HG03066 (cell line): ENCODE measurements at regions not wholly inside any gene's neighbourhood (a gene's known extent, or its start where the extent isn't known, plus 50 kb on each side); places are given as distances from the start of the nearest gene placed in this dataset.
"Not testable (repeated sequence)": the region's sequence is repeated elsewhere in the genome, so short reads cannot be mapped to it uniquely, and the experiment has no call there.

Source experiments
- ATAC-seq: cut with Tn5 transposase; IDR thresholded peaks from one replicate; pipeline ENCODE4 v1.9.1; 2021; ENCODE audit warnings: low read depth; ENCODE audit not compliant: unreplicated experiment

DNA sequence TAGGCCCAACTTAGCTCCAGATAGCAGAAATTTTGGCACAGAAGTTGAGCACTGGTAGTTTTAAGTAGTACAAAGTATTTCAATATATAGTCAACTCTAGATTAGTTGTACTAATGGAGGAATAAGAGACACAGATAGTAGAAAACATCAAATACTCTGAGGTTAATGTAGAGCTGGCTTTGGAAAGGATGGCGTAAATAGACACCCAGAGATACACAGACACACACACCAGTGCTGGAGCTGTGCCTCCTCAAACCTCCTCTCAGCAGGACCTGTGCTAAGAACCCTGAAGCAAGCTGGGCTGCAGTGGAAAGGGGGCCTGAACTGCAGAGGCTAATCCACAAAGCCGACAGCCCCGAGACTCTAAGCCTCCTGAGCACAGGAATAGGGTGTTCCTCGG, 67.0 kb upstream of the EDEM3 start:
- no peak for ATAC-seq

DNA sequence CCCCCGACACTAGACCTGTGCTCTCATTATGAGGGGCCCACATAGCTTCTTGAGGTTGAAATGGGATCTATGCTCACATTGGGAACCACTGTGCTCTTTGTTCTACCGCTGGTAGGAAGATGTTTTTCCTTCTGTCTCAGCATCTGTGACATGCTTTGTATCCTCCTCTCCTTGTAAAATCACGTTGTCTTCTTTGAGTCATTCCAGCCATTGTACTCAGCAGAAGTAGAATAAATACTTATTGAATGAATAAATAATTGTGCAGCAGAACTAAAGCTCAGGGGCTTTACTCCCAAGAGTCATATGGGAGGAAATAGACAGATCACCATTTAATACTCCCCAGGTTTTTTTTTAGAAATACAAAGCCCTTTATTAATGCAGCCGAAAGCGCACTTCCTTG, 66.3 kb upstream of the EDEM3 start:
- no peak for ATAC-seq

DNA sequence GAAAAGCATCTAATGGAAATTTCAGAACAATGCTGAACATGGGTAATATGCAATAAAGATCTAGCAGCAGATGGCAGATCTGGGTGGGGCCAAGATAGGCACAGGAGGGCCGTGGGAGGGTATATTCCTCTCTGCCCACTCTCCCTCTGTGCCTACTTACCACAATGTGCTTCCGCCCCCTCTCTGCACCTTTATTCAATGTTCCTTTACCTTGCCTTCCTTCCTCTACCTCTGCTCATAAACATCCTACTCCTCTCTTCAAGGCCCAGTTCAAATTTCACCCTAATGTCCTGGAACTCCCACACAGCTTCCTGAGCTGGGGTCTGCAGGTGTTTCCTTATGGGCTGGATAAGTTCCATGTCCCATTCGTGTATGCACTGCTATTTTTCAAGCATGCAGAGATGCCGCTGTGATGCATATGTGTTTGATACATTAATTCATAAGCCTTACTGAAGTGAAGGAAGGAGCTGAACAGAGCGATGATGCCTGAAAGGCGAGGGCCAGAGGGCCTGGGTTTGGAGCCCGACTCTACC, 65.6 kb upstream of the EDEM3 start:
- ATAC-seq, result no peak

DNA sequence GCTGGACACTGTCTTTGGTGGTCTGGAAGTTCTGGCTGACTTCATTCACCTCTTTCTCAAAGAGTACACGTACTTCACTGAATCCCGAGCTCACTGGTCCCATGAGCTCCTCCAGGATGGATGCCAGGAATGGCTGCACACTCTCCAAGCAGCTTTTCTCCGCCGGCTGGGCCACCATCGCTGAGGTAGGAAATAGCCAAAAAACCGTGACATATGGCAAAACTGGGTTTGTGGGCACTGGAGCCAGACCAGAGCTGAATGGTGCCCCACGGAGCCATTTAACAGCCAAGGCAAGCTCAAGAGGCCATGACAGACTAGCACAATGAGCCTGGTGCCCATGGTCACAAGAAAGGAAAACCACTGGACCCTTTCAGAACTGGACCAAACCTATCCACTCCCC, 64.0 kb upstream of the EDEM3 start:
- ATAC-seq, result no peak

DNA sequence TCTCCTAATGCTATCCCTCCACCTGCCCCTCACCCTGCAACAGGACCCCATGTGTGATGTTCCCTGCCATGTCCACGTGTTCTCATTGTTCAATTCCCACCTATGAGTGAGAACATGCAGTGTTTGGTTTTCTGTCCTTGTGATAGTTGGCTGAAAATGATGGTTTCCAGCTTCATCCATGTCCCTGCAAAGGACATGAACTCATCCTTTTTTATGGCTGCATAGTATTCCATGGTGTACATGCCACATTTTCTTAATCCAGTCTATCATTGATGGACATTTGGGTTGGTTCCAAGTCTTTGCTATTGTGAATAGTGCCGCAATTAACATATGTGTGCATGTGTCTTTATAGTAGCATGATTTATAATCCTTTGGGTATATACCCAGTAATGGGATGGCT, 62.3 kb upstream of the EDEM3 start:
- ATAC-seq, result not testable (repeated sequence)

DNA sequence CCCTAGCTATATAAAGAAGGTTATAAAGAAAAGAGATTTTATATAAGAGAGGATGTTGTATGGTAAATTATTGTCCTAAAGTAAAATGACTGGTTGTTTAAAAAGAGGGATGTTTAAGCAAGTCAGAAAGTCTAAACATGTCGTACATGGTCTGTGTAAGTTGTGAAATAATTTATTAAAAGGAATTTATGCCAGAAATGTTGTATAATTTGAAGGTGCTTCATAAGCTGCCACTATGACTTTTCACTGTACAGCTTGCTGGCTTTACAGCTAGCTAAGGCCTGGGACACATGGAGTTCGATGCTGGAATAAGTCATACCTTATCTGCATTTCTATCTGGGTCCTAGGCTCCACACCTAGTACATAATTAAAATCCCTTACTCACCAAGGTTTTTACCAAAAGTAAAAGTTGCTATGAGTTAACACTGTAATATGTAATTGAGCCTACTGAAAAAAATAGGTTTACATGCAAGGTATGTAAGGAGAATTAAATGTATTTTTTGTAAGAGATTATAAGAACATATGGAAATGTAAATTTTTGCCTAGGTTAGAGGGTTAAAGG, 59.0 kb upstream of the EDEM3 start:
- no peak for ATAC-seq

DNA sequence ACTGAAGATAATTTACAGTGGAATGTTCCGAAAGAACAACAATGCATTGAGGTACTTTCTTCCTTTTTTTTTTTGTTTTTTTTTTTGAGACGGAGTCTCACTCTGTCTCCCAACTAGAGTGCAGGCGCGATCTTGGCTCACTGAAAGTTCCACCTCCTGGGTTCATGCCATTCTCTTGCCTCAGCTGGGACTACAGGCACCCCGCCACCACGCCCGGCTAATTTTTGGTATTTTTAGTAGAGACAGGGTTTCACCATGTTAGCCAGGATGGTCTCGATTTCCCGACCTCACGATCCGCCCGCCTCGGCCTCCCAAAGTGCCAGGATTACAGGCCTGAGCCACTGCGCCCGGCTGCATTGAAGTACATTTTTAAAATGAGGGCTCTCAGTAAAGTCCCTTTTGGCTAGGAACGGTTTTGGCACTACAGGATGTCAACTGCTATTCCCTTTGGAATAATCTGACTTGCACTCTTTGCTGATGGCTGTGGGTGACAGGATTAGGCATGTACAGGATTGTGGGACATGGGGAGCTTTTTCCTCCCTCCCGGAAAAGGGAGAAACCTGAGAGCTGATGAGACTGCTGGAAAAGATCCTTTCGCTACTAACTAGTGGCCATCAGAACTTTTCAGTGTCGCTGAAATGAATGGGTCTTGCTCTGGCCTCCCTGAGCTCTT, 56.9 kb upstream of the EDEM3 start:
- no peak for ATAC-seq

DNA sequence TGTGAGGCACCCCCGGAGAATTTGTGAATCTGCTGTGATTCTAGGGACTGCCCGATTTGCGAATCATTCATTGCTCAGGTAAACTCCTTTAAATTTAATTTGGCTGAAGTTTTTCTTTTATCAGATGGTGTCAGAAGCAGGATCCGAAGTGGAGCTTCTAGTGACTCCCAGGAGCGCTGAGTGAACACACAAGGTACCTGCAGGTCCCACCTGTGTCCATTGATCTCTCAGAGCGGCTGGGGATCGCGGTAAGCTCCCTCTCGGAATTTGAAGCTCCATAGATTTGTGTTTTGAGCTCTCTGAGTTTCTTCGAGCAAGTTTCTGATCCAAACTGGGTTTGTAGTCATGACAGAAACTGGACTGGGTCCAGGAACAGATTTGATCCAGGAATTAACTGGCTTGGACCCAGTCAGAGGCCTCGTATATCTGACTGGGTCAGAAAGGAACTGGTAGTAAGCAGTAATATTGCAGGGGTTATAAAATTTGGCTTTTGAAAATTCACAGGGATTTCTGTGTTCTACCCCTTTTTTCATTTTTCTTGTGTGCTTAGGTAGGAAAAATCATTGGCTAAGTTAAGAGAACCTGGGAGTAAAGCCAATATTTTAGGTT, 56.2 kb upstream of the EDEM3 start:
- ATAC-seq, result no peak

DNA sequence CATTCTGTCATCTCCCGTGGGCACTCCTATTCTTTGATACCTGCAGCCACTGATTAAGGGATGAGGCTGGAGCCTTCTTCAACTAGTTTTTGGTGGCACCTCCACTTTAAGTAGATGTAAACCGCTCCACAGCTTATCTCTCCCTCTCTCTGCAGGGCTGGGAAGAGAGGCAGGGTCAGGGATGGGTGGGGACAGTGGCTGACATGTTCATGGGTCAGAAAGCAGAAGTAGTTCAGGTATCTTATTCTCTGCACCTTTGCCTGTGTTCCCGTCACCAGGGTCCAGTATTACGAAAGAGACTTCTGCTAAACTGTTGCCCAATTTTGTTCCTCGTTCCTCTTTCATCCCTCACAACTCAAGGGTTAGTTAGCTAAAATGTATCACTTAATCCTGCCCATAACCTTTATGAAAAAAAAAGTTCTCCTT, 51.7 kb upstream of the EDEM3 start:
- no peak for ATAC-seq

DNA sequence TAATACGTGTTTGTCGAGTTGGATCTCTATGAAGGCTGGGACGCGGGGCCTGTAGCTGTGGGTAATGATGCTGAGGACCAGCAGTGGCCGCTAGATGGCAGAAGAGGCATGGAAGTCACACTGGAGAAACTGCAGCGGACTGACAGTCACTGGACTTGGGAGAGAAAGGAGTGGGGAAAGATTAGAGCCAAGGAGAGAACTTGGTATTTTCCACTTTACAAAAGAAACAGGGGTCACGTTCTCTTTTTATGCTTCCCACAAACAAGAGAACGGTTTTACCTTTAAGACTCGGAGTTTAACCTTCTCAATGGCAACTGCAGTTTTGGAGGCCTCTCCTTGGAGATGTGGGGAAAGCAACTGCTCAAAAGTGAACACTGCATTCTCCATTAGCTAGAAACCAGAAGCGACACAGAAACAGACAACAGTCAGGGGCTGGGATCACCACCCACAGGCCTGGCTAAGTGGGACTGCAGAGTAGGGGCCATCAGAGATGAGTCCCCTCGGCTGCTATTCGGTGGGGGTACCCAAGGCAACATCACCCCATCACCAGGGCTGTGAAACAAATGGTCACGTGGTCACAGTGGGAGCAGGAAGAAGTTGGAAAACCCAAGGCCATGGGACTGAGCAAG, 51.1 kb upstream of the EDEM3 start:
- peak; percentile 94 for ATAC-seq
